ENCODE measurements at regions not wholly inside any gene's neighbourhood (a gene's known extent, or its start where the extent isn't known, plus 50 kb on each side); places are given as distances from the start of the nearest gene placed in this dataset.

DNA sequence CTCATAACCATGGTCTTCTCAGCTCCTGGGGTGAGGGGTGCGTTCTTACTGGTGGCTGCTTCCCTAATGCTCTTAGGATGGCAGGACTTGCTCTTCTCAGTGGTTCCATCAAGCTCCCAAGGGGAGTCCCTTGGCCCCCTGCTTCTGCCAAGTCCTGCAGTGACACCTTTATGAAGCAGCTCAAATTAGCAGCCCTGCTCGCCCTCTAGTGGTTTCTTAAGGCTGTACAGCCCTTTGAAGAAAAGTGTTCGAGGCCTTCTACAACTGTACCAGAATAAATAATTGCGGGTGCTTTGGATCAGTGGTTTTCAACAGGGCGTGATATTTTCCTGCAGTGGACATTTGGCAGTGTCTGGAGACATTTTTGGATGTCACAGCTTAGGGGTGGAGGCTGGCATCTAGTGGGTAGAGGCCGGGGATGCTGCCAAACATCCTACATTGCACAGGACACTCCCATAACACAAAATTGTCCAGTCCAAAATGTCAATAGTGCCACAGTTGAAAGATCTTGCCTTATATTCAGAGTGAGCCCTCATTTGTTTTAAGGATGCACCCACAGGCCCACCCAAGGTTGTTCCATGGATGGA lies 204.7 kb upstream of the S100G start:
- DNase-seq (ENCODE audit: low spot score), result peak; percentile 16

DNA sequence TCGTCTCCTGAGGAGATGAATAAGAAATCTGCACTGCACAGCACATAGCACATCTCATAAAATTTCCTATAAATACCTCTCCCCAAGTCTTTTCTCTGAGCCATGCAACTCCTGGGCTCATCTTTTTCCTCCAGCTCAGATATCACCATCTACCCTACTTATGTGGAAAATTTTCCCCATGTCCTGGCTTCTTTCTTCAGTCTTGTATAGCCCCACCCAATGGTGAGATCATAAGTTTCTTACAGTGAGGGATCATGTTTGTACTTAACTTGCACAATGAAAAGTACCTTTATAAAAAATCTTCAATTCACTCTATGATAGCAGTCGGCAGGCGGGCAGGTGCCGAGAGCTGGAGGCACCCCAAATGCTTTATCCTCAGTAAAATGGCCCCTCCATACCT lies 198.6 kb upstream of the S100G start:
- DNase-seq (ENCODE audit: low spot score), result no peak

DNA sequence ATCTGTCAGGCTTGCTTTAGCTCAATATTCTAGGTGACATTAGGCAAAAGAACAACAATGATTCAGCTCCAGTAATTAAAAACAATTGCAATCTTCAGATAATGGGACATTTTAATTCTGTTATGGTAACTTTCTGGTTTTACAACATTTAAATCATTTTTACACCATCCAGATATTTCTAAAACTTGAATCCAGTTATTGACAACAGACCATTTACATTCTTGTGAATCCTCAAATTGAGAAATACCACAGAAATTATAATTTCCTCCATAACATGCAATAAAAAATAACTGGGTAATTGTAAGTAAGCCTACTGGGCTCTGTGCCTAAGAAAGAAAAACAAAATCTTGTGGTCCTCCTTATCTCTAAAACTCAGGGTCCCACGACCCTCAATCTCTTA lies 195.0 kb upstream of the S100G start:
- no peak for DNase-seq (ENCODE audit: low spot score)

DNA sequence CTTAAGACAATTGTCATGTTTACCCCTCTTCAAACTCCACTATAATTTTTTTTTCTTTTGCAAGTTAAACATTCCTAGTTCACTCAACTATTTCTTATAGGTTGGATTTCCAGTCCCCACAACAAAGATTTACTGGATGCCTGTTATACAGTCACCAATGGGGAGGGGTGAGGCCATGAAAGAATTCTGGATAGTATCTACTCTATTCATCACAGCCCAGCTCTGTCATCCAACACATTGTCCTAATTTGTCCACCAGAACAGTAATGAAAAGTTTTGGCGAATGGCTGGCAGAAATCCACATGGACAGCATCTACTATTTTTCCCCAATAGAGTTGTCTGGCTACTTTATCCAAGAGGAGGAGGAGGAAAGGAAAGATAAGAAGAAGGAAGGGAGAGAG lies 192.7 kb upstream of the S100G start:
- no peak for DNase-seq (ENCODE audit: low spot score)

DNA sequence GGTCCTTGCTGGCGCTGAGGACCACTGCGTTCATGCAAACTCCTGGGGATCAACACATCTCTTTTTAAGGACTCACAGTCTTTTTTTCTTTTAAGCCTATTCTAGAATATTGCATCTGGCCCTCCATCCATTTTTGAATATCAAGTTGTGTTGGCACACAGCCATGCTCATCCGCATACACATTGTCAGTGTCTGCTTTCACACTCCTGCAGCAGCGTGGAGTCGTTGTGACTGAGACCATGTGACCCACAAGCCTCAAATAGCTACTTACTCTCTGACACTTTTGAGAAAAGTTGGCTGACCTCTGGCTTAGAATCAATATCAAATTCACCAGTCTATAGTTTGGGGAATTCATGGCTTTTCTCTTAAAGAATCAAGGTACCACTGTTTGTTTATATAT lies 191.8 kb upstream of the S100G start:
- DNase-seq (ENCODE audit: low spot score), result no peak

DNA sequence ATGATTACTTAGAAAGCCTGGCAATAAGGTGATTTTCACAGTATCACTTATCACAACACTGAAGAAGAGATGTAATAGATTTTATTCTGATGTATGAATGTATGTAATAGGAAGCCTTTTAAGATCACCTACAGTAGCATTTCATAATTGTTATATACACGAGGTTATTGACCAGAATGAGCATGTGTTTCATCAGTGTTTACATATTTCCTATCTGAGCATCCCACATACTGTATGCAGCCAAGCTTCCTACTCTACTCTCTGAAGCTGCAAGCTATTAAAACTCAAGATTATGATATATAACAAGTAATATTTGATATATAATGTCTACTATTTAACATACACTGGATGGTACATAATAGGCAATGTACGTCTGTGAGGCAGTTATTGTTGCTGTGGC lies 190.9 kb upstream of the S100G start:
- DNase-seq (ENCODE audit: low spot score), result no peak

DNA sequence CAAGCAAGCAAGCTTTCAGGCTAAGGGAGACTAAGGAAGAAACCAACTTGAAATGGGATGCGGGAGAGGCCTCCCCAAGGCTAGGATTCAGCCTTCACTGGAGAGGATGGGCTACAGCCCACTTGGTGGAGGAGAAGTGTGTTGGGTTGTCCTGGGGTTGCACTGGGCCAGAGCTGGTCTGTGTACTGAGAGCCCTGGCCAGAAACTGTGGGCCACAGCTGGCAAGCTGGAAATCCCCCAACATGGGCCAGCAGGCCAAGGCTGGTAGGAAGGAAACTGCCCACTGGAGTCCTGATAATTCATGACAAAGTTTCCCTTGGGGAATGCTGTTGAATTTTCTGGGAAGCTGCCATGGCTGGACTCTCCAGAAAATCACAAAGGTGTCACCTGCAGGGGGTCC lies 188.0 kb upstream of the S100G start:
- DNase-seq (ENCODE audit: low spot score), result no peak

DNA sequence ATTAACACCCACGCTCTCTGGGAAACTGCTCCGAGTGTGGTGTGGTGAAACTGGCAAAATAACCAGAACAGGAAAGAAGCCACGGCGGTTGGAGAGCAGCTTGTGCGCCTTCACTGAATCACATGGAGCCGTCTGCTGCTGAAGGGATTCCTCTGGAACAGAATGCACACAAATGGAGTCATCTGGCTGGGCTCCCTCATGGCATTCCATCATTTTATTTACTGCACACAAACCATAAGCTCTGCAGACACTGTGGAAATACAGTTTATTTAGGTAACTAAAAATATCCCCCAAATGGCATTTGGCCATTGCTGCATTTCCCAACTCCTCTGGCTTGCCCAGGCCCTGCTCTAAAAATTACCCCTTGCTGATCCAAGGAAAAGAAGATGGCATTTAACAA lies 187.0 kb upstream of the S100G start:
- DNase-seq (ENCODE audit: low spot score), result no peak

DNA sequence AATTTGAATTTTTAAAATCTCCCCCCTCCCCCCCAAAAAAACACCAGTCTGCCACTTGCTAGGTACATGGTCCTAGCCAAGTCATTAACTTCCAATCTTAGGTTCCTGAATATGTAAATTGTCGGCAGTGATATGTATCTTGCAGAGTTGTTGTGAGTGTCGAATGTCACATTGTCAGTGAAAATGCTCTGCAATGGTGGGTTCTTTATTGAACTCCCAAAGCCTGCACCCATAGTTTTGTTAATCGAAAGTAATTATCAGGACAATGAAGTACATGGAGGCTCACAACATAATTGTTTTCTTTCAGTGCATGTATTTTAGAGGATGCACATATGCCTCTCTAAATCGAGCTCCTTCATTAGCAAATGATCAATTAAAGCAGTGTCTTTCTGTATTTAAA lies 185.6 kb upstream of the S100G start:
- DNase-seq (ENCODE audit: low spot score), result no peak

DNA sequence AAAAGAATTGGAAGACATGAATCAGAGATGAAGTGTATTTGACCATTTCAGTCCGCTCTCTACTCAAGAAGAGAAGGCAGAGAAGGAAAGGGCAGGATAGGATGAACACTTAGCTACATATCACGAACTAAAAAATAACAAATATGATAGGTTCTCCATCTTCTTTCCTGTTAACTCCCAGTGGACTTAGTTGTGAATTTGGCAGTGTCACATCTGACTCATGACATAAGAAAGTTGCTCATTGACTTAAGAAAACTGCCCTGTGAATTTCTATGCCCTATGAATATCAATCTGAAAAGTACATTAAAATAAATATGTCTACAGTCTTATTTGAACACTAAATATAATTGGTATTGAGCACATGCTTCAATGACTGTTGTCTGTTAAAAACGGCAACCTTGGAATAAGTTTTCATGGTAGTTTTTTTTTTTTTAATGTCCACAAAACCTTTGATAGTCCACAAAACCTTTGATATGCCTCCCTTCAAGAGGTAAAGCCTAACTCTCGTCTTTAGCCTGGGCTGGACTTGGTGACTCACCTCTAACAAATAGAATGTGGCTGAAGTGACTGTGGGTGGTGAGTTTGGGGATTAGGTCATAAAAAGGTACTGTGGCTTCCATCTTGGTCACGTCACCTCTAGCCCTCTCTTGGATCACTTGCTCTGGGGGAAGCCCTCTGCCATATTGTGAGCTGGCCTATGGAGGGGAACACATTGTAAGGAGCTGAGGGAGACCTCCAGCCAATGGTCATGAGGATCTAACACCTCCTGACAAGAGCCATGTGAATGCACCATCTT lies 184.7 kb upstream of the S100G start:
- no peak for DNase-seq (ENCODE audit: low spot score)

DNA sequence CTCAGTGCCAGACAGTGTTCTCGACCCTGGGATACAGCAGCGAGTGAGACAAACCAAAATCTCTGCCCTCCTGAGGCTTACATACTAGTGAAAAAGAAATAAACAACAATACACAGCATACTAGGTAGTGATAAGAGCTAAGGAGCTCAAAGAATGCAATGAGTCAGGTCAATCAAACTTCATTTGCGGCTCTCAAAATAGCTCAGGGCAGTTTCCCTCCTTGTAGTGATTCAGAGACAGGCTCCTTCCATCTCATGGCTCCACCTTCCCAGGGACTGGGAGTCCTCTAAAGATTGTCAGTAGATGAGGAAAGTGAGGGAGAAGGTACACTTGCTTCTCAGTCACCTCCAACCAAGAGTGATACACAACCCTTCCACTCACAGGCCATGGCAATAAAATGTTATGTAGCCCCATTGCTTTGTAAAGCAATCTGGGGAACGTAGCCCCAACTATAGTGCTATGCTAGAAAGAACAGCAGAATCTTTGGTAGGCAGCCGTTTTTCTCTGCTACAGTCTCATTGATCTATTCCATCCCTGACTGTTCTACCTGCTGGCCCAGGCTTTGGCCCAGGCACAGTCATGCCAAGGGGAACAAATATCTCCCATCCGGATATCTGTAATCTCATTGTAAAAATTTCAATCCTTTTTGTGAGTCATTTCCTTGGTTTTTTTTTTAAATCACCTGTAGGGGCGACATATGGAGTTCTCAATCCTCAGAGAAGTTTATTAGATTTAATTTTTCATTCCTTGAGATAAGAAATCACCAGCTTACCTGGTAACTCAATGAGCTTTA lies 183.1 kb upstream of the S100G start:
- peak; percentile 24 for DNase-seq (ENCODE audit: low spot score)

DNA sequence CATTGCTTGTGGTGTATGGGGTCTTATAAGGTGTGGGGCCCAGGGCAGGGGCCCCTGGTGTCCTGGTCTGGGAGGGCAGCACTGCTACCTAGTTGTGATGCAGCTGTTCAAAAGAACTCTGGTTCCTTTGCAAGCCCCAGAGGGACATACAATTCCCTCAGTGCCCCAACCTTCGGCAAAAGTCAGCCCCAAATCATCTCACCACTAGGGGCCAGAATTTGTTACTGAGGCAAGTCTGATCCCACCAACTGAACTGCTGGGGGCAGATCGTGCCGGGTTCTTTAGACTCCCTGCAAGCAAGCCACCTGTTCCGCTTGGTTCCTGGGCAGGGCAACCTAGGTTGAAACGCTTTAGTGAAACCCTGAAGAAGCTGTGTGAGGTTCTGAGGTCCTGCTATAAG lies 180.1 kb upstream of the S100G start:
- DNase-seq (ENCODE audit: low spot score), result no peak

DNA sequence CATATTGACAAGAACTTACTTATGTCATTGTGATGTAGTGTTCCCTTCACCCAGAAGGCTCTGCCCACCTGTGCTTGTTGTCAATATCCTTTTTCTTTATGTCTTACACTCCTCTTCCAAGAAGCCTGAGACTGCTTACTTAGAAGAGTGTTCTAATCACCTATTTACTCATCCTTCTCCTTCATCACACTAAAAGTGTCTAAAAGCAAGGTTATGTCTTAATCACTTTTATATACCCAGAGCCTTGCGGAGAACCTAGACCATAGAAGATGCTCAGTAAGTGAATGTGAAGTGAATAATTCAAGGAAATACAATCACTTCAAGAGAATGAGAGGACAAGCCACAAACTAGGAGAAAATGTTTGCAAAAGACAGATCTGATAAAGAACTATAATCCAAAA lies 177.6 kb upstream of the S100G start:
- DNase-seq (ENCODE audit: low spot score), result no peak

DNA sequence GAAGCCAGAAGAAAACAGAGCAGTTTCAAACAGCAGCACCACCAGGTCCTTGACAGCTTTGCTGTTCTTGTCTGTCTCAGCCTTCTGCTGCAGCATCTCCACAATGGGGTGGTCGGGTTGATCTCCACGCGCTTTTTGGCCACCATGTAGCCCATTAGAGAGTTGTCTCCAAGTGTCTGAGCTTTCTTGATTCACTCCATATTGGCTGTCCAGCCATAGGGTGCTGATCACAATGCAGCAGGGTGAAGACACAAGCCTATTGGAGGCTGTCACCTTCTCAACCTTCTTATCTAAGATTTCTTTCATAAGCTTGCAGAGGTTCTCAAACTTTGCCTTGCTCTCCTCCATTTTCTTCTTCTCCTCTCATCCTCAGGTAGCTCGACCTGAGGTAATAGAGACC lies 175.4 kb upstream of the S100G start:
- no peak for DNase-seq (ENCODE audit: low spot score)

DNA sequence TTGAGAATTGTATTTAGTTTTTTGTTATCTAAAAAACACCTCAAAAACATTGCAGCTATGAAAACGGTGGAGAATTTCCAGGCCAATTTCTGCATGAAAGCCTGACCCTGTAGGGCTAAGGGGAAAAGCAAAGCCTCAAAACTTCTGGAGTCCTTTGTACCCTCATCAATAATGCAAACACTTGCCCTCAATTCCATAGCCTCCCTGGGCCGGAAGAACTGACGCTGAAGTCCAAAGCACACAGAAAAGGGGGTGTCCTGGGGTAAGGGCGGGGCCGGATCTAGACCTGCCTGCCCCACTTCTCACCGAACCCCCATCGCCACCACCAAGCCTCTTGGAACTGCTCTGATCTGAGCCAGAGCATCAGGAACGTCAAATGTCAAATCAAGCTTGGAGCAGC lies 173.9 kb upstream of the S100G start:
- DNase-seq (ENCODE audit: low spot score), result no peak

DNA sequence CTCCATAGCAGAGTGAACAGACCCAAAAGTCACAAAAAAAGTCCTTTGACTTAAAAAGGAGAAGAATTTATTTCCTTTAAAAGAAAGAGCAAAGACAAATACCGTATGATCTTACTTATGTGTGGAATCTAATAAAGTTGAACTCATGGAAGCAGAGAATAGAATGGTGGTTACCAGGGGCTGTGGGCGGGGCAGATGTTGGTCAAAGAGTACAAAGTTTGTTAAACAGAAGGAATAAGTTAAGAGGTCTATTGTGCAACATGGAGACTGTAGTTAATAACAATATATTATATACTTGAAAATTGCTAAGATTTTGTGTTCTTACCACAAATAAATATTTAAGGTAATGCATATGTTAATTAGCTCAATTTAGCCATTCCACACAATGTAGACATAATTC lies 173.3 kb upstream of the S100G start:
- no peak for DNase-seq (ENCODE audit: low spot score)

DNA sequence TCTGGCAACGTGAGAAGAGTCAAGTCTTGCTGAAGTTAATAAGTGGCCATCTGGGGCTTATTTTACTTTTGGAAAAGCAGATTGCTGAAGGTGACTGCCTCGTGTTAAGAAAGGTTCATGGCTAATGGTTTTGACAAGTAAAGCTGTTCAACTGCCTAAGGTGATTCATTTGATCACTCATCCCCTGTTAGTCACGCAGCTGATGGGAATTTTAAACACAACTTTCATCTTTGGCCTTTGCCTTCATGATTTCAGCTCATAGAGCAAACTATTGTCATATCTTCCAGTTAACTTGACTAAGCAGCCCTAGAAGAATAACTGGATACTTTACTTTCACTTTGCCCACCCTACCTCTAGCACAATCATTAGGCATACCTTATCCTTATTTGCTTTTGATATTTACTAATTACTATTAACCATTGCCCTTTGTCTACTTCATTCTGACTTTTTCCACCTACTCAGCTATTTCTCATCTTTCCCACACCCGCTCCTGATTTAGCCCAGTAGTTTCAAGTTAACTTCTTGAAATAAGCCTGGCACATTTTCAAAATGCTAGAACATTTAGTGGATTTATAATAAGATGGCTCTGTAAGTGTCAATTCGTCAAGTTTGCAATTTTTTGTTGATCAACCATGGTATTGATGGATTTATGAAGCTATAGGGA lies 170.6 kb upstream of the S100G start:
- peak; percentile 9 for DNase-seq (ENCODE audit: low spot score)

DNA sequence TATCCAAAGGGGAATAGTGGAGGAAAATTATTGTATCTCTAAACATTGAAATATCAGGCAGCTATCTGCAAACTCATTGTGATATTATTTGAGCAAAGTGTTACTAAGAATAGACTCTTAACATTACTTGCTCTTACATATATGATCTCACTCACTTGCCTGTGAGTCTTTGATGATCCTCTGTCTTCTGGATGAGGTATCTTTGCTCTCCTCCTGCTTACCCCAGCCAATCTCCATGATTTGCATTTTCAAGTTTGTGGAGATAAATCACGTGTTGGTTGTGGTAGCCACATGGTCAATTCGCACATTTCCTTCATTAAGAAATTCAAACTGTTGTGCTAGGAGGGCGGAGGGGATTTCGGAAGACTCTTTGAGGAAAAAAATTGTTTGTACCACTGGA lies 169.9 kb upstream of the S100G start:
- no peak for DNase-seq (ENCODE audit: low spot score)

DNA sequence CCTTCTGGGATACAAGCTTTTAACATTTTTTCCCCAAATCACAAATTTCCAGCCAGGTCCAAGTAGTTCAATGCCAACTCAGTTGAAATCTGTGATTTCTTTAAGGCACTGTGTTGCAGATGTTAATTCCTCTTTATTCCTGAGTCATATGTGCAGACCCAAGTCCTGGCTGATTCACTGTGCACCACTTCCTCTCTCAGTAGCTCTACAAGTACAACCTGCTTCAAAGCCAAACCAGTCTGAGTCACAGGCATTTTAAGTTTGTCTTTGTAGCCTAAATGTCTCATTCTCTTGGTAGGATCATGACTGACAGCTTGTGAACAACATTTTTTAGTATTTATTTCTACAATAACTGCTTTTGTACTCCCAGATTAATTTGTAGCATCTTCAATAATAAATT lies 165.6 kb upstream of the S100G start:
- peak; percentile 20 for DNase-seq (ENCODE audit: low spot score)

DNA sequence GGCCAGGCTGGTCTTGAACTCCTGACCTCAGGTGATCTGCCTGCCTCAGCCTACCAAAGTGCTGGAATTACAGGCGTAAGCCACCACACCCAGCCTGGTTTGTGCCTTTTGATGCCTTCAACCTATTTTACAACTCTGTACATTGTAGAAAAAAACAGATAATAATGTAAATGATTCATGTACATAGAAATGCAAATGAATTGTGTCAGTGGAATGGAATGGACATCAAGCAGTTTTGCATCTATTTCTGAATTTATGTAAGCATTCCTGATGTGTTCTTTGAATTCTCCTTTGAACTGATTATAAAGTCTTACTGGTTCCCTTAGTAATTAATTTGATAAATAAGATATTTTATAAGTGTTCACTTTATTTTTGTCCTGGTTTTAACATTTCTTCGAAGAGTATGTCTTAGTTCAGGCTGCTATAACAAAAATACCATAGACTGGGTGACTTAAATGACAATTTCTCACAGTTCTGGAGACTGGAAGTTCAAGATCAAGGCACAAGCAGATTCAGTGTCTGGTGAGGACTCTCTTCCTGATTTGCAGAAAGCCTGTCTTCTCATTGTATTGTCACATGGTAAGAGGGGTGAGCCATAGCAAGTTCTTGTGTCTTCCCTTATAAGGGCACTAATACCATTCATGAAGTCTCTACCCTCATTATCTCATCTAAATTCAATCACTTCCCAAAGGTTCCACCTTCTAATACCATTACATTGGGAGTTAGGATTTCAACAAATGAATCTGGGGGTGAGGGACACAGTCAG lies 162.2 kb upstream of the S100G start:
- no peak for DNase-seq (ENCODE audit: low spot score)

DNA sequence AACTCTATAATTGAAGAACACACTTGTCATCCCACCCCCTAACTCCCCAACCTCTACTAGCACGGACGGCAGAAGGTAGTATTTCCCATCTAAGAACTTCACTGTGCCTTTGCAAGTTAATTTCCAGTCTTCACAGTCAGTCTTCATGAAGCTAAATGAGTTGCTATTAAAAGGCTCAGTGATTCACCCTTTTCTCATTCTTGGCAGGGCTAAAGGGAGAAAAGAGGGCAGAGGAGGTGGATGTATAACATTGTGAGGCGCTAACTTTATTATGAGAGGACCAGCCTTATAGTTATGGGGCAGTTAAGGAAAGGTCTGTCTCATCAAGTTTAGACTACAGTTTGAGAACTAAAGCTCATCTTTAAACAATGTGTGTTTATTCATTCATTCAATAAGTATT lies 161.0 kb upstream of the S100G start:
- no peak for DNase-seq (ENCODE audit: low spot score)

DNA sequence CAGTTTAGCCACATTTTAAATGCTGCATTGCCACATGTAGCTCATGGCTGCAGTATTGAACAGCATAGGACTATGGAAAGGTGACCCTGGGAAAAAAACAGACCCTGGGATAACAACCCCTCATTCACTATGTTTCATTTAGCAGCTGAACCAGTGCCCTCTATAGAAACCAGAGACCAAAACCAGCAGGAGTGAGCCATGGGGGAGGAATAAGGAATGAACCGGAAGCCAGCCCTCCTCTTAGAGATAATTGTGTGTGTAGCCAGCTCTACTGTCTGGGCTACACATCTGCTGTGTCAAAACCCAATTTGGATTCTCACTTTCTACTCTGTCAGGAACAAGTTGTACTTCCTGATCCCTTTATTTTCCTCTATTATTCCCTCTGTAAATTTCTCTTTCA lies 158.5 kb upstream of the S100G start:
- no peak for DNase-seq (ENCODE audit: low spot score)
